Caco-2 (cell line): ENCODE measurements at regions not wholly inside any gene's neighbourhood (a gene's known extent, or its start where the extent isn't known, plus 50 kb on each side); places are given as distances from the start of the nearest gene placed in this dataset.
A peak's percentile ranks its signal among the peaks of the same experiment; 100 is the strongest.

Experiments
- BruUV-seq: library from RNA; stranded (reverse); fragments of 400-500 nt; replicated peaks from 2 replicates; lab custom pipeline; 2021; lab: Mats Ljungman, UMichigan
- CTCF ChIA-PET: fragments of 300-600 bp; sonication (Branson Sonifier 250); formaldehyde crosslinking; loops from one replicate; lab custom pipeline; 2022; ENCODE audit warnings: antibody characterized with exemption; lab: Charles Lee
- POLR2A ChIA-PET: fragments of 300-600 bp; sonication (Branson Sonifier 250); formaldehyde crosslinking; loops from one replicate; lab custom pipeline; 2022; ENCODE audit warnings: antibody characterized with exemption; lab: Charles Lee
- DNase-seq, 2 experiments: peaks; one replicate each; pipeline versions ENCODE4 v3.0.0 to v3.0.0-alpha.2; 2020 to 2022
- H3K27me3 ChIP-seq: replicated peaks from 2 replicates; pipeline ENCODE4 v1.6.0; 2011; ENCODE audit warnings: low read length; ENCODE audit not compliant: control insufficient read depth, insufficient read depth
- H3K36me3 ChIP-seq: 2 replicates; pipeline ENCODE4 v1.5.1; 2011; ENCODE audit warnings: low read length; ENCODE audit not compliant: control insufficient read depth, insufficient read depth
- H3K4me1 ChIP-seq: fragments of 250-450 bp; sonication (Bioruptor Pico); 2 replicates; pipeline ENCODE4 v1.5.1; 2020; ENCODE audit warnings: mild to moderate bottlenecking
- H3K4me3 ChIP-seq: 2 replicates; pipeline ENCODE4 v1.5.1; 2011; ENCODE audit warnings: low read depth, mild to moderate bottlenecking, control low read depth, low read length
- H3K9me3 ChIP-seq: fragments of 250-450 bp; sonication (Bioruptor Pico); 2 replicates; pipeline ENCODE4 v1.5.1; 2020; ENCODE audit warnings: mild to moderate bottlenecking, moderate library complexity
- H3K27ac Mint-ChIP-seq: one replicate; pipeline ENCODE4 v1.8.0; 2022; ENCODE audit warnings: mixed read lengths; ENCODE audit not compliant: unreplicated experiment
- H3K27me3 Mint-ChIP-seq: one replicate; pipeline ENCODE4 v1.8.0; 2022; ENCODE audit warnings: mixed read lengths; ENCODE audit not compliant: insufficient read depth, unreplicated experiment
- H3K36me3 Mint-ChIP-seq: one replicate; pipeline ENCODE4 v1.8.0; 2022; ENCODE audit warnings: mild to moderate bottlenecking, mixed read lengths; ENCODE audit not compliant: insufficient read depth, unreplicated experiment
- H3K4me1 Mint-ChIP-seq: one replicate; pipeline ENCODE4 v1.8.0; 2022; ENCODE audit warnings: low read depth, mixed read lengths; ENCODE audit not compliant: unreplicated experiment
- H3K4me3 Mint-ChIP-seq: one replicate; pipeline ENCODE4 v1.8.0; 2022; ENCODE audit warnings: mild to moderate bottlenecking, moderate library complexity, mixed read lengths; ENCODE audit not compliant: unreplicated experiment
- H3K9me3 Mint-ChIP-seq: one replicate; pipeline ENCODE4 v1.8.0; 2022; ENCODE audit warnings: mixed read lengths; ENCODE audit not compliant: unreplicated experiment
- CTCF ChIP-seq, 2 experiments: fragments of 200-600 bp in 1 of 2; IDR thresholded peaks; 1 replicate in 1 of 2; 2 replicates in 1 of 2; pipeline versions ENCODE4 v1.5.1 to v1.8.0; 2011 to 2022; ENCODE audit warnings: antibody characterized with exemption in 1 of 2, control low read depth in 1 of 2, inconsistent platforms in 1 of 2, low read depth in 1 of 2, low read length in 1 of 2, mild to moderate bottlenecking in 1 of 2, moderate library complexity in 1 of 2; ENCODE audit not compliant: insufficient read depth in 1 of 2, severe bottlenecking in 1 of 2, unreplicated experiment in 1 of 2
- intact Hi-C: fragments of 100-400 bp; cut with micrococcal nuclease; formaldehyde crosslinking; loops from one replicate; pipeline ENCODE4 v1.10.0; 2022; ENCODE audit not compliant: unreplicated experiment

DNA sequence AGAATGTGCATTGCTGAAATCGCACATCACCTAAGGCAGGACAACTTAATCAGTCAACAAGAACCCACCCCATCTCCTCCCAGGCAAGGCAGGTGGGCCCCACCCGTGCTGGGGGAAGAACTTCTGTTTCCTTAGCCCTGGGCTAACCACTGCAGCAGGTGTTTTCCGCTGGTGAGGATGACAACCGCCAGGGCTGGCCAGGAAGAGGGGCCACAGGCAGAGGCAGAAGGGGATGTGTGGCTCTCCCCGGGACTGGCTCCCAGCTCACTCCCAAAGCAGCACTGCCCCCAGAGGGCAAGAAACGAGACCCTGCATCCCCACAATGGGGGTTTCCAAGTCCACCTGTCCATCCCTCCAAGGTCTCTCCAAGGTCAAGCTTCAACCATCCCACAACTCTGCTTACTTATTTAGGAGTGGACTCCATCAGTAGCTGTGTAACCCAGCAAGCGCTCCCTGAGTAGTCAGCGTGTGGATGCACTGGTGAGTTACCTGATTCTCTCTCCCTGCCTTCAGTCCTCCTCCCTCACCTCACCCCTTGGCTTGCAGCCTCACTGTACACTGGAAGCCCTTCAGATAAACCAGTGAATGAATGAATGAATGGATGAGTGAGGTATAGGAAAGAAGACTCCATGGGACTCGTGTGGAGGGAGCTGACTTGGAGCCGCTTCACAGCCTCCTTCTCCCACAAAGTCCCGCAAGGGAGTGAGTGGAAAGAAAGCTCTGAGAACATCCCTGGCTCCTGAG, 168.2 kb upstream of the CST7 start:
- TF ChIP-seq CTCF (IDR thresholded peaks at IDR 0.05; ENCODE audit: insufficient read depth in 1 of 2, low read depth in 1 of 2, low read length in 1 of 2, severe bottlenecking in 1 of 2, unreplicated experiment in 1 of 2) = peak in 1 of 2 experiments; percentile 1
- H3K27ac Mint-ChIP-seq = no peak overlapping the region
- H3K4me1 Mint-ChIP-seq = no peaks in the 10 kb centered on the region
- H3K27me3 Mint-ChIP-seq = peaks cover 10% of the 10 kb centered on the region
- no peaks in the 10 kb centered on the region for H3K36me3 Mint-ChIP-seq
- Histone ChIP-seq H3K4me1 (no peaks in the 10 kb centered on the region), H3K36me3 (no peaks in the 10 kb centered on the region), H3K4me3 (no peak overlapping the region), H3K9me3 (peaks cover under 1% of the 10 kb centered on the region; the same call in 1 of the 2 replicates), H3K27me3 (no peaks in the 10 kb centered on the region)
- POLR2A ChIA-PET = no interaction called here
- CTCF ChIA-PET = interaction anchor here (0.6 to 1.8 kb wide), 9 partner anchors 10 to 843 kb away, joined by 3 to 9 read pairs (median 4); no protein-coding TSS in a partner anchor
- peak in 1 of 2 experiments; percentile 25 for DNase-seq
- intact Hi-C loops = loop anchor here (1.0 to 10.0 kb wide), 4 partner anchors 76 to 476 kb away; no protein-coding TSS in a partner anchor
- no peak overlapping the region for H3K4me3 Mint-ChIP-seq
- H3K9me3 Mint-ChIP-seq = no peaks in the 10 kb centered on the region
- no TSS peak for BruUV-seq

DNA sequence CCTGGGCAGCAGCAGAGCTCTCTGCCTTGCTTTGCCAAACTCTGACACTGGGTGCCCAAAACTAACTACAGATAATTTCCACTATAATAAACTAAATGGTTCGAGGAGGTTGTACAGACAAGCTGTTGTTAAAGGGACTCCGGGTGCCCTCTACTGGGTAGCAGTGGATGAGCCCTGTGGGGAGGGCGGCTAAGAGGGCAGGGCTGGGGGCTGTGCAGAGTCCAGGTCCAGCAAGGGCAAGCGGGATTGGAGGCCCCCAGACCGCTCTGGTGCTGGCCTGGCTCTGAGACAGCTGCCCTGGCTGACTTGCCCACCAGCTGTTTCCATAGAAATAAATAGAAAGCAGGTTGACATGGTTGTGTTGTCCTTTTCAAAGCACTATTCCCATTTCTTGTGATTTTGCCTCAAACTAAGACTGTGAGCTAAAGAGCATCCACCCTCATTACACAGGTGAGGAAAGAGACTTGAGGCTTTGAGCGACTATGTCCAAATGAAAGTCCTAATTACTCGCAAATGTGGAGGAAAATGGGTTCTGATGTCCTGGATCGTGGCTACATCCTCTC, 167.6 kb upstream of the CST7 start:
- no peaks in the 10 kb centered on the region for H3K9me3 ChIP-seq
- Mint-ChIP-seq H3K4me3 (no peak overlapping the region), H3K9me3 (no peaks in the 10 kb centered on the region), H3K27me3 (peaks cover 5% of the 10 kb centered on the region), H3K4me1 (no peaks in the 10 kb centered on the region), H3K27ac (no peak overlapping the region), H3K36me3 (no peaks in the 10 kb centered on the region)
- BruUV-seq = no TSS peak
- no peaks in the 10 kb centered on the region for H3K27me3 ChIP-seq
- no peaks in the 10 kb centered on the region for H3K36me3 ChIP-seq
- TF ChIP-seq CTCF (IDR thresholded peaks at IDR 0.05; ENCODE audit: insufficient read depth in 1 of 2, low read depth in 1 of 2, low read length in 1 of 2, severe bottlenecking in 1 of 2, unreplicated experiment in 1 of 2) = peak; percentile 48 to 83
- intact Hi-C loops = loop anchor here (1.0 to 10.0 kb wide), 4 partner anchors 77 to 477 kb away; no protein-coding TSS in a partner anchor
- CTCF ChIA-PET = interaction anchor here (0.6 to 1.8 kb wide), 8 partner anchors 26 to 844 kb away, joined by 3 to 9 read pairs (median 4); no protein-coding TSS in a partner anchor
- DNase-seq = peak; percentile 54 to 70
- no peaks in the 10 kb centered on the region for H3K4me1 ChIP-seq
- POLR2A ChIA-PET = no interaction called here
- no peak overlapping the region for H3K4me3 ChIP-seq

- Mint-ChIP-seq H3K36me3 (no peaks in the 10 kb centered on the region), H3K27me3 (peaks cover 3% of the 10 kb centered on the region), H3K27ac (no peak overlapping the region), H3K4me1 (no peaks in the 10 kb centered on the region), H3K9me3 (no peaks in the 10 kb centered on the region), H3K4me3 (no peak overlapping the region)
- H3K4me3 ChIP-seq = no peak overlapping the region
- peak in 1 of 2 experiments; percentile 10 for DNase-seq
- H3K27me3 ChIP-seq = no peaks in the 10 kb centered on the region
- intact Hi-C loops = loop anchor here (10.0 kb wide), 2 partner anchors 278 to 478 kb away; no protein-coding TSS in a partner anchor
- H3K36me3 ChIP-seq = no peaks in the 10 kb centered on the region
- no peak for TF ChIP-seq CTCF (IDR thresholded peaks at IDR 0.05; ENCODE audit: insufficient read depth in 1 of 2, low read depth in 1 of 2, low read length in 1 of 2, severe bottlenecking in 1 of 2, unreplicated experiment in 1 of 2)
- CTCF ChIA-PET = interaction anchor here (1.0 to 1.8 kb wide), 3 partner anchors 25 to 279 kb away, joined by 3 to 9 read pairs (median 3); no protein-coding TSS in a partner anchor
- BruUV-seq = no TSS peak
- POLR2A ChIA-PET = no interaction called here
- no peaks in the 10 kb centered on the region for H3K4me1 ChIP-seq
- no peaks in the 10 kb centered on the region for H3K9me3 ChIP-seq
These were observed 166.8 kb upstream of the CST7 start for GRCh38 chr20:24782301-24782700.
